K562 (cell line): ENCODE measurements at regions not wholly inside any gene's neighbourhood (a gene's known extent, or its start where the extent isn't known, plus 50 kb on each side); places are given as distances from the start of the nearest gene placed in this dataset.

Experiments
- CBFB ChIP-seq: sonication (generic); formaldehyde crosslinking; IDR thresholded peaks from 2 replicates; pipeline ENCODE4 v1.4.0; 2020; ENCODE audit warnings: mild to moderate bottlenecking, missing genetic modification reagents
- ETV1 ChIP-seq: fragments of 450-650 bp; conservative IDR thresholded peaks from 2 replicates; pipeline ENCODE4 v1.6.1; 2016; ENCODE audit warnings: missing genetic modification characterization, control low read depth, low read depth, missing compliant biosample characterization
- HMG20A ChIP-seq: fragments of 450-650 bp; formaldehyde crosslinking; conservative IDR thresholded peaks from 2 replicates; pipeline ENCODE4 v1.4.0; 2020; ENCODE audit warnings: mild to moderate bottlenecking, mixed read lengths
- TF ChIP-seq, protein P1 (sequence below), 3 experiments: IDR thresholded peaks in 2 of 3; conservative IDR thresholded peaks in 1 of 3; 2 replicates each; pipeline ENCODE4 v1.5.1; 2011 to 2012; ENCODE audit warnings: low read length in 3 of 3, mild to moderate bottlenecking in 3 of 3, control low read depth in 2 of 3, improper control_type of control experiment in 1 of 3, inconsistent platforms in 1 of 3, low read depth in 1 of 3, mixed read lengths in 1 of 3, moderate library complexity in 1 of 3; ENCODE audit not compliant: insufficient read depth in 2 of 3

GRCh38 chr2:181120625-181121024, 140.2 kb downstream of the UBE2E3 start:
- TF ChIP-seq, protein P1, sequence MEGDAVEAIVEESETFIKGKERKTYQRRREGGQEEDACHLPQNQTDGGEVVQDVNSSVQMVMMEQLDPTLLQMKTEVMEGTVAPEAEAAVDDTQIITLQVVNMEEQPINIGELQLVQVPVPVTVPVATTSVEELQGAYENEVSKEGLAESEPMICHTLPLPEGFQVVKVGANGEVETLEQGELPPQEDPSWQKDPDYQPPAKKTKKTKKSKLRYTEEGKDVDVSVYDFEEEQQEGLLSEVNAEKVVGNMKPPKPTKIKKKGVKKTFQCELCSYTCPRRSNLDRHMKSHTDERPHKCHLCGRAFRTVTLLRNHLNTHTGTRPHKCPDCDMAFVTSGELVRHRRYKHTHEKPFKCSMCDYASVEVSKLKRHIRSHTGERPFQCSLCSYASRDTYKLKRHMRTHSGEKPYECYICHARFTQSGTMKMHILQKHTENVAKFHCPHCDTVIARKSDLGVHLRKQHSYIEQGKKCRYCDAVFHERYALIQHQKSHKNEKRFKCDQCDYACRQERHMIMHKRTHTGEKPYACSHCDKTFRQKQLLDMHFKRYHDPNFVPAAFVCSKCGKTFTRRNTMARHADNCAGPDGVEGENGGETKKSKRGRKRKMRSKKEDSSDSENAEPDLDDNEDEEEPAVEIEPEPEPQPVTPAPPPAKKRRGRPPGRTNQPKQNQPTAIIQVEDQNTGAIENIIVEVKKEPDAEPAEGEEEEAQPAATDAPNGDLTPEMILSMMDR (IDR thresholded peaks at IDR 0.05 in 2 of 3, conservative IDR thresholded peaks at IDR 0.05 in 1 of 3; ENCODE audit: insufficient read depth in 2 of 3, low read depth in 1 of 3, low read length in 3 of 3), result no peak
- TF ChIP-seq CBFB (CRISPR knock-in tag) (no peak), HMG20A (CRISPR knock-in tag) (no peak), ETV1 (tag) (no peak)
